HCEC 1CT (cell line): ENCODE measurements at regions not wholly inside any gene's neighbourhood (a gene's known extent, or its start where the extent isn't known, plus 50 kb on each side); places are given as distances from the start of the nearest gene placed in this dataset.
"Not testable (repeated sequence)": the region's sequence is repeated elsewhere in the genome, so short reads cannot be mapped to it uniquely, and the experiment has no call there.

ENCODE experiments used
- DNase-seq: peaks from one replicate; pipeline ENCODE4 v3.0.0-alpha.2; 2017

- no peak for DNase-seq
Measured at GRCh38 chr2:21812766-21813165, 689.0 kb downstream of the TDRD15 start.

- no peak for DNase-seq
Measured at GRCh38 chr2:21814588-21815149, 690.9 kb downstream of the TDRD15 start.

GRCh38 chr2:21818212-21818795 lies 694.5 kb downstream of the TDRD15 start:
- DNase-seq, result no peak

- DNase-seq, result peak; percentile 95
Measured at GRCh38 chr2:21819454-21819853, 695.7 kb downstream of the TDRD15 start.

GRCh38 chr2:21820271-21820670 lies 696.5 kb downstream of the TDRD15 start:
- peak; percentile 74 for DNase-seq

GRCh38 chr2:21821672-21822227 lies 698.0 kb downstream of the TDRD15 start:
- peak; percentile 74 for DNase-seq

- no peak for DNase-seq
Measured at GRCh38 chr2:21822505-21822904, 698.7 kb downstream of the TDRD15 start.

- DNase-seq, result no peak
Measured at GRCh38 chr2:21833767-21834166, 710.0 kb downstream of the TDRD15 start.

- peak; percentile 63 for DNase-seq
Measured at GRCh38 chr2:21836261-21836660, 712.5 kb downstream of the TDRD15 start.

- no peak for DNase-seq
Measured at GRCh38 chr2:21836719-21837118, 713.0 kb downstream of the TDRD15 start.

- DNase-seq, result peak; percentile 99
Measured at GRCh38 chr2:21837168-21837960, 713.6 kb downstream of the TDRD15 start.

GRCh38 chr2:21841341-21841740 lies 717.6 kb downstream of the TDRD15 start:
- DNase-seq, result no peak

- not testable (repeated sequence) for DNase-seq
Measured at GRCh38 chr2:21850367-21850766, 726.6 kb downstream of the TDRD15 start.

GRCh38 chr2:21854938-21855337 lies 731.2 kb downstream of the TDRD15 start:
- DNase-seq, result no peak

- no peak for DNase-seq
Measured at GRCh38 chr2:21856708-21857107, 732.9 kb downstream of the TDRD15 start.

GRCh38 chr2:21860907-21861306 lies 737.1 kb downstream of the TDRD15 start:
- no peak for DNase-seq

GRCh38 chr2:21866316-21866715 lies 742.5 kb downstream of the TDRD15 start:
- DNase-seq, result no peak

GRCh38 chr2:21887881-21888280 lies 764.1 kb downstream of the TDRD15 start:
- DNase-seq, result no peak

GRCh38 chr2:21890041-21890440 lies 766.3 kb downstream of the TDRD15 start:
- no peak for DNase-seq

- DNase-seq, result no peak
Measured at GRCh38 chr2:21890716-21891115, 766.9 kb downstream of the TDRD15 start.

- DNase-seq, result no peak
Measured at GRCh38 chr2:21891191-21891590, 767.4 kb downstream of the TDRD15 start.

GRCh38 chr2:21892140-21892539 lies 768.4 kb downstream of the TDRD15 start:
- DNase-seq, result no peak

- no peak for DNase-seq
Measured at GRCh38 chr2:21895200-21895599, 771.4 kb downstream of the TDRD15 start.
